SK-N-SH (cell line): ENCODE measurements at regions not wholly inside any gene's neighbourhood (a gene's known extent, or its start where the extent isn't known, plus 50 kb on each side); places are given as distances from the start of the nearest gene placed in this dataset.

Source experiments
- CTCF ChIP-seq: fragments of 200-600 bp; sonication (generic); IDR thresholded peaks from 2 replicates; pipeline ENCODE4 v1.6.1; 2017; ENCODE audit warnings: antibody characterized with exemption, mild to moderate bottlenecking, moderate library complexity
- EZH2phosphoT487 ChIP-seq: fragments of 200-600 bp; sonication (generic); IDR thresholded peaks from 2 replicates; pipeline ENCODE4 v1.6.1; 2017; ENCODE audit warnings: low read depth, mixed run types, mild to moderate bottlenecking, antibody characterized with exemption, moderate library complexity, borderline replicate concordance
- FOXJ3 ChIP-seq: sonication (generic); formaldehyde crosslinking; IDR thresholded peaks from 2 replicates; pipeline ENCODE4 v1.5.1; 2020; ENCODE audit warnings: mild to moderate bottlenecking, missing genetic modification reagents
- GATA2 ChIP-seq: sonication (generic); formaldehyde crosslinking; IDR thresholded peaks from 2 replicates; pipeline ENCODE4 v1.5.0; 2020; ENCODE audit warnings: mild to moderate bottlenecking, missing genetic modification reagents
- MXI1 ChIP-seq: IDR thresholded peaks from 2 replicates; pipeline ENCODE4 v1.6.1; 2012; ENCODE audit warnings: mild to moderate bottlenecking, low read depth, low read length, improper control_type of control experiment
- POLR2AphosphoS5 ChIP-seq: IDR thresholded peaks from 2 replicates; pipeline ENCODE4 v1.6.1; 2012; ENCODE audit warnings: low read depth, low read length
- RAD21 ChIP-seq: IDR thresholded peaks from 2 replicates; pipeline ENCODE4 v1.6.1; 2012; ENCODE audit warnings: mild to moderate bottlenecking, low read length
- TAF1 ChIP-seq: IDR thresholded peaks from 2 replicates; pipeline ENCODE4 v1.6.1; 2012; ENCODE audit warnings: low read depth, mild to moderate bottlenecking, low read length, moderate library complexity, borderline replicate concordance
- TF ChIP-seq, protein P1 (sequence below): IDR thresholded peaks from 2 replicates; pipeline ENCODE4 v1.4.0; 2012; ENCODE audit warnings: low read depth

DNA sequence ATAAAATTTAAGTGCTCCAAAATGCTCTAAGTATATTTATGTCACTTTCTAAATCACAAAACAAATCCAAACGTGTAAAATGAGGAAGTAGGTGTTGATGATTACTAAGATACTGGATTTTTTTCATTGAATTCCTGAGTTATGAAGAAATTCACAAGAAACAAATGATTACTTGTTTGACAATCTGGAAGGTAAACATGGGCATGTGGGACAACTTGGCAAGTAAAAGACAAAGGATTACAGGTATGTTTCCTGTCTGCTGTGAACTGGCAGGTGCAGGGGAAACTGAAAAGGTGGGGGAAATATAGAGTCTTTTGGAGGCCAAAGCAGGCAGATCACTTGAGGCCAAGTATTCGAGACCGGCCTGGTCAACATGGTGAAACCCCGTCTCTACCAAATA is 252.7 kb upstream of the AZI2 start:
- TF ChIP-seq CTCF: no peak
- no peak for TF ChIP-seq TAF1
- TF ChIP-seq EZH2phosphoT487: no peak
- TF ChIP-seq MXI1: no peak
- no peak for TF ChIP-seq FOXJ3 (CRISPR knock-in tag)
- TF ChIP-seq RAD21: no peak
- no peak for TF ChIP-seq POLR2AphosphoS5
- TF ChIP-seq, protein P1, sequence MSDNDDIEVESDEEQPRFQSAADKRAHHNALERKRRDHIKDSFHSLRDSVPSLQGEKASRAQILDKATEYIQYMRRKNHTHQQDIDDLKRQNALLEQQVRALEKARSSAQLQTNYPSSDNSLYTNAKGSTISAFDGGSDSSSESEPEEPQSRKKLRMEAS: no peak
- TF ChIP-seq GATA2 (CRISPR knock-in tag): no peak
